PFSK-1 (cell line): ENCODE measurements at regions not wholly inside any gene's neighbourhood (a gene's known extent, or its start where the extent isn't known, plus 50 kb on each side); places are given as distances from the start of the nearest gene placed in this dataset.

Source experiments
- FOXP2 ChIP-seq: optimal IDR thresholded peaks from 2 replicates; pipeline ENCODE3; 2011; ENCODE audit warnings: borderline replicate concordance, control low read depth, inconsistent platforms; ENCODE audit not compliant: insufficient read depth; ENCODE audit errors: extremely low read length, extremely low read depth
- POLR2AphosphoS5 ChIP-seq: IDR thresholded peaks from 2 replicates; pipeline ENCODE4 v1.6.1; 2012; ENCODE audit warnings: low read depth, mild to moderate bottlenecking, control low read depth, low read length, moderate library complexity
- REST ChIP-seq, 2 experiments: IDR thresholded peaks; 2 replicates each; pipeline versions ENCODE4 v1.6.1 to v1.8.0; 2011 to 2012; ENCODE audit warnings: low read depth in 2 of 2, low read length in 2 of 2, control low read depth in 1 of 2, inconsistent platforms in 1 of 2, mild to moderate bottlenecking in 1 of 2, moderate library complexity in 1 of 2; ENCODE audit not compliant: insufficient read depth in 1 of 2
- SIN3A ChIP-seq: IDR thresholded peaks from 2 replicates; pipeline ENCODE4 v1.6.1; 2012; ENCODE audit warnings: mild to moderate bottlenecking, low read length, moderate library complexity, borderline replicate concordance; ENCODE audit not compliant: insufficient read depth
- TAF1 ChIP-seq: IDR thresholded peaks from 2 replicates; pipeline ENCODE4 v1.6.1; 2012; ENCODE audit warnings: low read length, control low read depth, borderline replicate concordance; ENCODE audit not compliant: insufficient read depth

GRCh38 chr2:129907256-129907998 is 72.0 kb upstream of the RAB6C start:
- no peak for TF ChIP-seq SIN3A
- TF ChIP-seq TAF1 = no peak
- TF ChIP-seq FOXP2 = no peak
- TF ChIP-seq REST (IDR thresholded peaks at IDR 0.05; ENCODE audit: insufficient read depth in 1 of 2, low read depth in 2 of 2, low read length in 2 of 2) = no peak
- TF ChIP-seq POLR2AphosphoS5 = no peak

GRCh38 chr2:129908721-129909373 is 70.6 kb upstream of the RAB6C start:
- TF ChIP-seq SIN3A = no peak
- TF ChIP-seq POLR2AphosphoS5 = no peak
- TF ChIP-seq FOXP2 = no peak
- no peak for TF ChIP-seq REST (IDR thresholded peaks at IDR 0.05; ENCODE audit: insufficient read depth in 1 of 2, low read depth in 2 of 2, low read length in 2 of 2)

GRCh38 chr2:129909651-129910418 is 69.6 kb upstream of the RAB6C start:
- TF ChIP-seq REST (IDR thresholded peaks at IDR 0.05; ENCODE audit: insufficient read depth in 1 of 2, low read depth in 2 of 2, low read length in 2 of 2) = no peak
- TF ChIP-seq TAF1 = no peak
- TF ChIP-seq FOXP2 = no peak
- no peak for TF ChIP-seq SIN3A
- no peak for TF ChIP-seq POLR2AphosphoS5

- TF ChIP-seq POLR2AphosphoS5 (no peak), REST (IDR thresholded peaks at IDR 0.05; ENCODE audit: insufficient read depth in 1 of 2, low read depth in 2 of 2, low read length in 2 of 2) (no peak), SIN3A (no peak), TAF1 (no peak), FOXP2 (no peak)
Measured at GRCh38 chr2:129910446-129911362, 68.8 kb upstream of the RAB6C start.
